Esophagus muscularis mucosa (tissue), 4 donors: ENCODE measurements at regions not wholly inside any gene's neighbourhood (a gene's known extent, or its start where the extent isn't known, plus 50 kb on each side); places are given as distances from the start of the nearest gene placed in this dataset.

Experiments
- DNase-seq: peaks from one replicate; pipeline ENCODE4 v3.0.0-alpha.2; 2017; ENCODE audit errors: extremely low spot score
- H3K27ac ChIP-seq, 4 donors: fragments of 200-600 bp; sonication (generic); replicated peaks in 1 of 4; 1 replicate in 3 of 4; 2 replicates in 1 of 4; pipeline ENCODE4 v1.5.1; 2016 to 2019; ENCODE audit warnings: mild to moderate bottlenecking in 1 of 4
- H3K27me3 ChIP-seq, 4 donors: fragments of 200-600 bp; sonication (generic); one replicate each; pipeline versions ENCODE4 v1.5.1 to v1.6.0; 2016 to 2019
- H3K36me3 ChIP-seq, 4 donors: fragments of 200-600 bp; sonication (generic); one replicate each; pipeline ENCODE4 v1.5.1; 2016 to 2019
- H3K4me1 ChIP-seq, 4 donors: fragments of 200-600 bp; sonication (generic); one replicate each; pipeline ENCODE4 v1.5.1; 2016 to 2019
- H3K4me3 ChIP-seq, 4 donors: fragments of 200-600 bp; sonication (generic); 1 replicate in 2 of 4; 2 replicates in 2 of 4; pipeline ENCODE4 v1.5.1; 2016 to 2019; ENCODE audit warnings: mild to moderate bottlenecking in 4 of 4, moderate library complexity in 1 of 4
- H3K9me3 ChIP-seq, 4 donors: fragments of 200-600 bp; sonication (generic); 1 replicate in 3 of 4; 2 replicates in 1 of 4; pipeline ENCODE4 v1.5.1; 2016 to 2019
- EP300 ChIP-seq: sonication (generic); formaldehyde crosslinking; IDR thresholded peaks from one replicate; pipeline ENCODE4 v1.6.1; 2017; ENCODE audit warnings: antibody characterized with exemption
- POLR2A ChIP-seq: fragments of 450-650 bp; IDR thresholded peaks from one replicate; pipeline ENCODE4 v1.6.1; 2017; ENCODE audit warnings: antibody characterized with exemption, moderate library complexity, mild to moderate bottlenecking, low read depth
- POLR2AphosphoS5 ChIP-seq, 2 donors: sonication (generic); formaldehyde crosslinking; IDR thresholded peaks; one replicate each; pipeline ENCODE4 v1.6.1; 2017; ENCODE audit warnings: antibody characterized with exemption in 2 of 2
- WGBS: methylation state at CpG from one replicate; pipeline ENCODE4 v1.1.5; 2018; 5-methylcytosine and 5-hydroxymethylcytosine counted together
- intact Hi-C: fragments of 100-400 bp; cut with DNase I; formaldehyde crosslinking; loops from one replicate; pipeline ENCODE4 v1.15.1; 2023
- TF ChIP-seq, protein P1 (sequence below), 3 experiments: fragments of 200-600 bp in 2 of 3; fragments of 450-650 bp in 1 of 3; sonication (generic) in 2 of 3; IDR thresholded peaks; one replicate each; pipeline ENCODE4 v1.5.1; 2017 to 2019; ENCODE audit warnings: antibody characterized with exemption in 3 of 3, mild to moderate bottlenecking in 2 of 3, moderate library complexity in 1 of 3

DNA sequence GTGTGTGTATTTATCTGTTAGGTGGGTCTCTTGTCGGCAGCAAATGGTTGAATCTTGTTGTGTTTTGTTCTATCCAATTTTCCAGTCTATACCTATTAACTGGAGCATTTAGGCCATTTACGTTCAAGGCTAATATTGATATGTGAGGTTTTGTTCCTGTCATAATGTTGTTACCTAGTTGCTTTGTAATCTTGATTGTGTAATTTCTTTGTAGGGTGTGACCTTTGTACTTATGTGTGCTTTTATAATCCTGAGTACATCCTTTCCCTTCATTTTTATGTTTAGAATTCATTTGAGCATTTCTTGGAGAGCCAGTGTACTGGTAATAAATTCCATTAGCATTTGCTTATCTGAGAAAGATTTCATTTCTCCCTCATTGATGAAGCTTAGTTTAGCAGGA is 83.0 kb upstream of the MIR17HG start:
- H3K27me3 ChIP-seq, result no peaks in the 10 kb centered on the region
- H3K4me3 ChIP-seq, result no peak overlapping the region
- 95% methylated on average over 2 of the region's 2 CpGs for WGBS
- TF ChIP-seq POLR2AphosphoS5 (IDR thresholded peaks at IDR 0.05) (no peak), EP300 (no peak), POLR2A (no peak)
- TF ChIP-seq, protein P1, sequence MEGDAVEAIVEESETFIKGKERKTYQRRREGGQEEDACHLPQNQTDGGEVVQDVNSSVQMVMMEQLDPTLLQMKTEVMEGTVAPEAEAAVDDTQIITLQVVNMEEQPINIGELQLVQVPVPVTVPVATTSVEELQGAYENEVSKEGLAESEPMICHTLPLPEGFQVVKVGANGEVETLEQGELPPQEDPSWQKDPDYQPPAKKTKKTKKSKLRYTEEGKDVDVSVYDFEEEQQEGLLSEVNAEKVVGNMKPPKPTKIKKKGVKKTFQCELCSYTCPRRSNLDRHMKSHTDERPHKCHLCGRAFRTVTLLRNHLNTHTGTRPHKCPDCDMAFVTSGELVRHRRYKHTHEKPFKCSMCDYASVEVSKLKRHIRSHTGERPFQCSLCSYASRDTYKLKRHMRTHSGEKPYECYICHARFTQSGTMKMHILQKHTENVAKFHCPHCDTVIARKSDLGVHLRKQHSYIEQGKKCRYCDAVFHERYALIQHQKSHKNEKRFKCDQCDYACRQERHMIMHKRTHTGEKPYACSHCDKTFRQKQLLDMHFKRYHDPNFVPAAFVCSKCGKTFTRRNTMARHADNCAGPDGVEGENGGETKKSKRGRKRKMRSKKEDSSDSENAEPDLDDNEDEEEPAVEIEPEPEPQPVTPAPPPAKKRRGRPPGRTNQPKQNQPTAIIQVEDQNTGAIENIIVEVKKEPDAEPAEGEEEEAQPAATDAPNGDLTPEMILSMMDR (IDR thresholded peaks at IDR 0.05), result no peak
- no peak overlapping the region for H3K27ac ChIP-seq
- intact Hi-C loops, result no loop called here
- DNase-seq, result no peak
- H3K9me3 ChIP-seq, result peaks cover 0 to 20% (median 6%) of the 10 kb centered on the region in 4 donors
- no peaks in the 10 kb centered on the region for H3K36me3 ChIP-seq
- no peaks in the 10 kb centered on the region for H3K4me1 ChIP-seq

DNA sequence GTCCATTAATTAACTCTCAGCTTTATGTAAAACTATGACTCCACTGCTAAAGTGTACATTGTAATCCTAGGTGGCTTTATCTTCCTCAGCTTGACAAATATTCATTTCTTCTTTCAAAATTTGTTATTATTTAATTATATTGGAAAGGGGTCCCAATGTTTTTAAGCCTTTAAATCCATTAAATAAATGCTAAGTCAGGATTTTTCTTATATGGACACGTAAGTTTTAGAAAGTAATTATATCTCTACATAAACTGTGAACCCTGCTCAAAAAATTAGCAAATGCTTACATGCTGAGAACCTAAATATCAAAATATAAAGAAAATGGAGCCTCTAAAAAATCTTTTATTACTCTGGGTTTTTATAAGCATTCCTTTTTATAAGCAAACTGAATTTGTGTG is 78.2 kb upstream of the MIR17HG start:
- DNase-seq, result no peak

DNA sequence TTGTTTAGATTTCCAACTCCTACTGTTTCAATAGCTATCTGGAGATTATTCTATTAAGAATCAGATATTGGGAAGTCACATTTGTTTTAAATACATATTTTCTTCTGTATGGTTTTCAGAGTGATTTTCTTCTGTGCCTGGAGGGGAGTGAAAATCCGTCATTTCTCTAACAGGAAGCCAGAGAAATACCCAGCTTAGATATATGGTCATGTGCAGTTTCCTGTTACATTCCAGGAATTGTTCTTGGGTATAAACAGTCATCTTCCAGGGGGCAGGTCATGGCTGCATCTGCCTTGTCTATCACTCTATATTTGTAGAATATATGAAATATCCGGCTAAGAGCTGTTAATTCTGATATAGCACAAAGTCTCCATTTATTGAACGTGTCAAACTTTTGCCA is 77.5 kb upstream of the MIR17HG start:
- 44% methylated on average over 3 of the region's 3 CpGs for WGBS
- H3K4me1 ChIP-seq, result no peaks in the 10 kb centered on the region
- peaks cover 0 to 8% (median 1%) of the 10 kb centered on the region in 4 donors for H3K9me3 ChIP-seq
- no peak for DNase-seq
- H3K27ac ChIP-seq, result no peak overlapping the region
- no peaks in the 10 kb centered on the region for H3K27me3 ChIP-seq
- intact Hi-C loops, result no loop called here
- no peak overlapping the region for H3K4me3 ChIP-seq
- TF ChIP-seq, protein P1 (IDR thresholded peaks at IDR 0.05), result no peak
- no peak for TF ChIP-seq POLR2AphosphoS5 (IDR thresholded peaks at IDR 0.05)
- TF ChIP-seq EP300, result no peak
- no peak for TF ChIP-seq POLR2A
- H3K36me3 ChIP-seq, result no peaks in the 10 kb centered on the region

More for the DNA sequence above, 78.2 kb upstream of the MIR17HG start:
- Histone ChIP-seq H3K27me3 (no peaks in the 10 kb centered on the region), H3K27ac (no peak overlapping the region), H3K36me3 (no peaks in the 10 kb centered on the region), H3K9me3 (peaks cover 0 to 16% (median 5%) of the 10 kb centered on the region in 4 donors), H3K4me3 (no peak overlapping the region), H3K4me1 (no peaks in the 10 kb centered on the region)
- TF ChIP-seq POLR2A, result no peak
- TF ChIP-seq EP300, result no peak
- 82% methylated on average over 1 of the region's 1 CpG for WGBS
- intact Hi-C loops, result no loop called here

DNA sequence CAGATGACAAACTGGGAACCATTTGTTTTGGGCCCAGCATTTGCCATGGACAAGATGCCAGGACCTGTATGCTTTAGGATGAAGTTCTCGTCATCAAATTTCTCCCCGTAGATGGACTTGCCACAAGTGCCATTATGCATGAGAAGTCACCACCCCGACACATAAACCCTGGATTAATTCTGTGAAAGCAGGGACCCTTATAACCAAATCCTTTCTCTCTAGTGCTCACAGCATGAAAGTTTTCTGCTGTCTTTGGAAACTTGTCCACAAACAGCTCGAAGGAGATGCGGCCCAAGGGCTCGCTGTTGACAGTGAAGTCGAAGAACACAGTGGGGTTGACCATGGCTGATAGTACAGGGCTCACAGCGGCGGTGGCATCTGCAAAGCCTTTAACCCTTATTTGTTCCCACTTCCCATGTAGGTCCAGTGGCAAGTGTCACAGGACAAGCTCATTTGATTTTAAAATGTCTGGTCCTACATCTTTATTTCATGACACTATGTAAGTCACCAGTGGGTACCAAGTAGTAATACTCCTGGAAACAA is 75.2 kb upstream of the MIR17HG start:
- intact Hi-C loops, result no loop called here
- no peaks in the 10 kb centered on the region for H3K27me3 ChIP-seq
- TF ChIP-seq POLR2AphosphoS5 (IDR thresholded peaks at IDR 0.05) (no peak), POLR2A (no peak), EP300 (no peak)
- TF ChIP-seq, protein P1 (IDR thresholded peaks at IDR 0.05), result no peak
- 96% methylated on average over 9 of the region's 9 CpGs for WGBS
- no peak for DNase-seq
- no peaks in the 10 kb centered on the region for H3K36me3 ChIP-seq
- no peak overlapping the region for H3K27ac ChIP-seq
- H3K4me1 ChIP-seq, result no peaks in the 10 kb centered on the region
- H3K9me3 ChIP-seq, result peaks cover 0 to 4% (median 0%) of the 10 kb centered on the region in 4 donors
- H3K4me3 ChIP-seq, result no peak overlapping the region

DNA sequence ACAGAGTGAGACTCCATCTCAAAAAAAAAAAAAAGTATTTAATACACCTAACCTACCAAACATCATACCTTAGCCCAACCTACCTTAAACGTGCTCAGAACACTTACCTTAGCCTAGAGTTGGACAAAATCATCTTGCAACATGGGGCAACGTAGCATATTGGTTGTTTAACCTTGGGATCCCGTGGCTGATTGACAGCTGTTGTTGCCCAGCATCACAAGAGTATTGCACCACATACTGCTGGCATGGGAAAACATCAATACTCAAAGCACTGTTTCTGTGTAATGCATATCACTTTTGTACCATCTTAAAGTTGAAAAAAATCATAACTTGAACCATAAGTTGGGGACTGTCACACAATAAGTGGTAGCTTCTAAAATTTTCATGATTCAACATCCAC is 73.8 kb upstream of the MIR17HG start:
- Histone ChIP-seq H3K9me3 (peaks cover 0 to 6% (median 0%) of the 10 kb centered on the region in 4 donors), H3K4me1 (no peaks in the 10 kb centered on the region), H3K27ac (no peak overlapping the region), H3K4me3 (no peak overlapping the region), H3K27me3 (no peaks in the 10 kb centered on the region), H3K36me3 (no peaks in the 10 kb centered on the region)
- no peak for TF ChIP-seq POLR2A
- TF ChIP-seq POLR2AphosphoS5 (IDR thresholded peaks at IDR 0.05), result no peak
- TF ChIP-seq EP300, result no peak
- TF ChIP-seq, protein P1 (IDR thresholded peaks at IDR 0.05), result no peak
- DNase-seq, result no peak
- 83% methylated on average over 3 of the region's 3 CpGs for WGBS
- intact Hi-C loops, result no loop called here
